SK-N-SH (cell line): ENCODE measurements at regions not wholly inside any gene's neighbourhood (a gene's known extent, or its start where the extent isn't known, plus 50 kb on each side); places are given as distances from the start of the nearest gene placed in this dataset.
"Not testable (repeated sequence)": the region's sequence is repeated elsewhere in the genome, so short reads cannot be mapped to it uniquely, and the experiment has no call there.

Experiments used
- CTCF ChIP-seq: fragments of 200-600 bp; sonication (generic); IDR thresholded peaks from 2 replicates; pipeline ENCODE4 v1.6.1; 2017; ENCODE audit warnings: antibody characterized with exemption, mild to moderate bottlenecking, moderate library complexity
- EP300 ChIP-seq, 2 experiments: IDR thresholded peaks; 2 replicates each; pipeline versions ENCODE4 v1.4.0 to v1.6.1; 2012; ENCODE audit warnings: borderline replicate concordance in 1 of 2, low read depth in 1 of 2, low read length in 1 of 2
- GATA2 ChIP-seq: sonication (generic); formaldehyde crosslinking; IDR thresholded peaks from 2 replicates; pipeline ENCODE4 v1.5.0; 2020; ENCODE audit warnings: mild to moderate bottlenecking, missing genetic modification reagents
- MAX ChIP-seq: IDR thresholded peaks from 2 replicates; pipeline ENCODE4 v1.4.0; 2012; ENCODE audit warnings: low read depth
- MXI1 ChIP-seq: IDR thresholded peaks from 2 replicates; pipeline ENCODE4 v1.6.1; 2012; ENCODE audit warnings: mild to moderate bottlenecking, low read depth, low read length, improper control_type of control experiment
- POLR2AphosphoS5 ChIP-seq: IDR thresholded peaks from 2 replicates; pipeline ENCODE4 v1.6.1; 2012; ENCODE audit warnings: low read depth, low read length
- RAD21 ChIP-seq: IDR thresholded peaks from 2 replicates; pipeline ENCODE4 v1.6.1; 2012; ENCODE audit warnings: mild to moderate bottlenecking, low read length
- REST ChIP-seq: IDR thresholded peaks from 2 replicates; pipeline ENCODE4 v1.6.1; 2012; ENCODE audit warnings: mild to moderate bottlenecking, low read depth, low read length, moderate library complexity
- RXRA ChIP-seq: IDR thresholded peaks from 2 replicates; pipeline ENCODE4 v1.4.0; 2012; ENCODE audit warnings: low read depth, mild to moderate bottlenecking, borderline replicate concordance
- TF ChIP-seq, protein P1 (sequence below): fragments of 150-350 bp; IDR thresholded peaks from 2 replicates; pipeline ENCODE4 v1.6.1; 2017; ENCODE audit warnings: antibody characterized with exemption, low read length, low read depth, borderline replicate concordance

- not testable (repeated sequence) for TF ChIP-seq CTCF; POLR2AphosphoS5; MXI1; RXRA; MAX; EP300 (IDR thresholded peaks at IDR 0.05; ENCODE audit: borderline replicate concordance in 1 of 2, low read depth in 1 of 2, low read length in 1 of 2); REST; RAD21; GATA2 (CRISPR knock-in tag)
- TF ChIP-seq, protein P1, sequence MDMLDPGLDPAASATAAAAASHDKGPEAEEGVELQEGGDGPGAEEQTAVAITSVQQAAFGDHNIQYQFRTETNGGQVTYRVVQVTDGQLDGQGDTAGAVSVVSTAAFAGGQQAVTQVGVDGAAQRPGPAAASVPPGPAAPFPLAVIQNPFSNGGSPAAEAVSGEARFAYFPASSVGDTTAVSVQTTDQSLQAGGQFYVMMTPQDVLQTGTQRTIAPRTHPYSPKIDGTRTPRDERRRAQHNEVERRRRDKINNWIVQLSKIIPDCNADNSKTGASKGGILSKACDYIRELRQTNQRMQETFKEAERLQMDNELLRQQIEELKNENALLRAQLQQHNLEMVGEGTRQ, result not testable (repeated sequence)
These were observed 305.1 kb upstream of the TCF4 start for GRCh38 chr18:55892862-55893813.
